H9 (cell line): ENCODE measurements at regions not wholly inside any gene's neighbourhood (a gene's known extent, or its start where the extent isn't known, plus 50 kb on each side); places are given as distances from the start of the nearest gene placed in this dataset.

ENCODE experiments used
- DNase-seq: peaks from one replicate; pipeline ENCODE4 v3.0.0-alpha.2; 2017
- H2AFZ ChIP-seq: one replicate; pipeline ENCODE4 v1.6.1; 2013; ENCODE audit warnings: mild to moderate bottlenecking, low read length, control low read depth, moderate library complexity
- H2AK5ac ChIP-seq: 2 replicates; pipeline ENCODE4 v1.6.1; 2013; ENCODE audit warnings: low read length, control low read depth, mixed read lengths; ENCODE audit not compliant: insufficient read length
- H2BK120ac ChIP-seq: one replicate; pipeline ENCODE4 v1.6.1; 2013; ENCODE audit warnings: low read depth, mild to moderate bottlenecking, low read length, control low read depth, inconsistent platforms; ENCODE audit not compliant: poor library complexity, severe bottlenecking
- H2BK12ac ChIP-seq: 2 replicates; pipeline ENCODE4 v1.6.1; 2013; ENCODE audit warnings: low read length, control low read depth, mixed read lengths, low read depth; ENCODE audit not compliant: insufficient read length
- H2BK15ac ChIP-seq: 2 replicates; pipeline ENCODE4 v1.6.1; 2013; ENCODE audit warnings: low read depth, low read length, control low read depth
- H2BK20ac ChIP-seq: one replicate; pipeline ENCODE4 v1.6.1; 2013; ENCODE audit warnings: low read depth, mild to moderate bottlenecking, low read length, control low read depth, inconsistent platforms; ENCODE audit not compliant: poor library complexity, severe bottlenecking
- H2BK5ac ChIP-seq: 2 replicates; pipeline ENCODE4 v1.6.1; 2013; ENCODE audit warnings: low read length, control low read depth, mixed read lengths; ENCODE audit not compliant: insufficient read length
- H3K14ac ChIP-seq: 2 replicates; pipeline ENCODE4 v1.6.1; 2013; ENCODE audit warnings: low read length, control low read depth; ENCODE audit not compliant: insufficient read depth
- H3K18ac ChIP-seq: 2 replicates; pipeline ENCODE4 v1.6.1; 2013; ENCODE audit warnings: low read depth, mild to moderate bottlenecking, mixed read lengths, low read length, control low read depth; ENCODE audit not compliant: insufficient read length
- H3K23ac ChIP-seq: 2 replicates; pipeline ENCODE4 v1.6.1; 2013; ENCODE audit warnings: low read length, control low read depth, mixed read lengths, low read depth; ENCODE audit not compliant: insufficient read length
- H3K23me2 ChIP-seq: 2 replicates; pipeline ENCODE4 v1.6.1; 2013; ENCODE audit warnings: low read depth, mild to moderate bottlenecking, mixed read lengths, low read length, control low read depth; ENCODE audit not compliant: insufficient read length, poor library complexity, severe bottlenecking
- H3K27ac ChIP-seq: 2 replicates; pipeline ENCODE4 v1.5.1; 2013; ENCODE audit warnings: low read length, control low read depth, mixed read lengths, low read depth; ENCODE audit not compliant: insufficient read length
- H3K27me3 ChIP-seq: 2 replicates; pipeline ENCODE4 v1.6.1; 2013; ENCODE audit warnings: low read length, control low read depth, inconsistent platforms; ENCODE audit not compliant: insufficient read depth
- H3K4ac ChIP-seq: 2 replicates; pipeline ENCODE4 v1.6.1; 2013; ENCODE audit warnings: low read depth, mild to moderate bottlenecking, control low read depth, inconsistent platforms, low read length, moderate library complexity
- H3K4me1 ChIP-seq: 2 replicates; pipeline ENCODE4 v1.6.1; 2013; ENCODE audit warnings: low read length, control low read depth, inconsistent platforms; ENCODE audit not compliant: insufficient read depth
- H3K4me2 ChIP-seq: 2 replicates; pipeline ENCODE4 v1.6.1; 2013; ENCODE audit warnings: low read length, control low read depth, mixed read lengths; ENCODE audit not compliant: insufficient read length, insufficient read depth
- H3K56ac ChIP-seq: 2 replicates; pipeline ENCODE4 v1.6.1; 2013; ENCODE audit warnings: low read depth, mild to moderate bottlenecking, mixed read lengths, low read length, control low read depth; ENCODE audit not compliant: insufficient read length
- H3K79me1 ChIP-seq: 2 replicates; pipeline ENCODE4 v1.6.1; 2013; ENCODE audit warnings: low read depth, mild to moderate bottlenecking, moderate library complexity, low read length, control low read depth, inconsistent platforms; ENCODE audit not compliant: insufficient read depth, poor library complexity, severe bottlenecking
- H3K79me2 ChIP-seq: 2 replicates; pipeline ENCODE4 v1.6.1; 2013; ENCODE audit warnings: low read length, control low read depth, inconsistent platforms; ENCODE audit not compliant: insufficient read depth
- H3K9ac ChIP-seq: 2 replicates; pipeline ENCODE4 v1.6.1; 2013; ENCODE audit warnings: low read length, control low read depth, mixed read lengths; ENCODE audit not compliant: insufficient read length; ENCODE audit errors: extremely low read depth
- H3K9me3 ChIP-seq: one replicate; pipeline ENCODE4 v1.6.1; 2013; ENCODE audit warnings: low read depth, low read length, inconsistent platforms; ENCODE audit not compliant: control insufficient read depth
- H3T11ph ChIP-seq: one replicate; pipeline ENCODE4 v1.6.1; 2013; ENCODE audit warnings: mild to moderate bottlenecking, low read length, control low read depth, inconsistent platforms
- H4K20me1 ChIP-seq: one replicate; pipeline ENCODE4 v1.6.1; 2013; ENCODE audit not compliant: control insufficient read depth, insufficient read length, insufficient read depth
- H4K5ac ChIP-seq: 2 replicates; pipeline ENCODE4 v1.6.1; 2013; ENCODE audit warnings: low read depth, mild to moderate bottlenecking, mixed read lengths, low read length, control low read depth; ENCODE audit not compliant: insufficient read length
- H4K8ac ChIP-seq: replicated peaks from 2 replicates; pipeline ENCODE4 v1.6.1; 2013; ENCODE audit warnings: low read length, control low read depth, mixed read lengths, low read depth; ENCODE audit not compliant: insufficient read length
- H4K91ac ChIP-seq: 2 replicates; pipeline ENCODE4 v1.6.1; 2013; ENCODE audit warnings: low read depth, mild to moderate bottlenecking, moderate library complexity, mixed read lengths, low read length, control low read depth; ENCODE audit not compliant: insufficient read length
- H3K27ac Mint-ChIP-seq, 3 experiments: 2 replicates in 2 of 3; 3 replicates in 1 of 3; pipeline ENCODE4 v1.8.0; 2020 to 2021; ENCODE audit warnings: mixed read lengths in 3 of 3, mild to moderate bottlenecking in 1 of 3, moderate library complexity in 1 of 3
- H3K27me3 Mint-ChIP-seq: 2 replicates; pipeline ENCODE4 v1.8.0; 2021; ENCODE audit warnings: low read depth, mild to moderate bottlenecking, moderate library complexity, mixed read lengths
- H3K36me3 Mint-ChIP-seq, 3 experiments: 2 replicates in 2 of 3; 3 replicates in 1 of 3; pipeline ENCODE4 v1.8.0; 2020 to 2021; ENCODE audit warnings: low read depth in 3 of 3, mixed read lengths in 3 of 3; ENCODE audit not compliant: insufficient read depth in 1 of 3
- H3K4me1 Mint-ChIP-seq, 2 experiments: 2 replicates each; pipeline ENCODE4 v1.8.0; 2020; ENCODE audit warnings: mixed read lengths in 2 of 2
- H3K4me3 Mint-ChIP-seq, 2 experiments: 2 replicates in 1 of 2; 3 replicates in 1 of 2; pipeline ENCODE4 v1.8.0; 2020 to 2021; ENCODE audit warnings: mild to moderate bottlenecking in 2 of 2, mixed read lengths in 2 of 2, moderate library complexity in 1 of 2
- H3K9me3 Mint-ChIP-seq, 2 experiments: 2 replicates in 1 of 2; 3 replicates in 1 of 2; pipeline ENCODE4 v1.8.0; 2020; ENCODE audit warnings: mild to moderate bottlenecking in 2 of 2, mixed read lengths in 2 of 2, moderate library complexity in 1 of 2
- WGBS: extraction: QIAGEN DNeasy Blood & Tissue Kit; methylation state at CpG from one replicate; pipeline ENCODE4 v1.1.7; 2013; ENCODE audit warnings: missing lambda C conversion rate, low lambda C conversion rate, mixed read lengths; ENCODE audit not compliant: insufficient read length; ENCODE audit errors: extremely low coverage; 5-methylcytosine and 5-hydroxymethylcytosine counted together
- TF ChIP-seq, protein P1 (sequence below): fragments of 200-600 bp; sonication (generic); conservative IDR thresholded peaks from 3 replicates; pipeline ENCODE4 v1.8.0; 2021; ENCODE audit warnings: antibody characterized with exemption, mild to moderate bottlenecking

DNA sequence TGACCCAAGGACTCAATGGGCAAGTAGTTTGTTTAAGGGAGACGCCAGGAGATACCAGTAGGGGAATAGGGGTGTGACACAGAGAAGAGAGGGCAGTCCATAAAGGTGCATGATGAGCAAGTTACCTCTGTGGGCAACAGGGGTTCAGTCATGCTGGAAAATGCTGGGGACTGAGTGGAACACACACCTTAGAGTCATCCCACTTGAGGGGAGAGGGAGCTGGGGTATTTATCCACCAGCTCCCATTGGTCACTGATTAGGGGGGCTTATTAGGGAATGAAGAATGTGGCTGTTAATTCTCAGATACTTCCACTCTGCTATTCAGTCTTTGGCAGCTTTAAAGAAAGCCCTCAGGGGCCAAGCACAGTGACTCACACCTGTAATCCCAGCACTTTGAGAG lies 67.5 kb upstream of the MRI1 start:
- no peak overlapping the region for H3K27ac ChIP-seq
- H3K4me3 Mint-ChIP-seq, result no peak overlapping the region
- no peak overlapping the region for H3K18ac ChIP-seq
- H2BK5ac ChIP-seq, result no peak overlapping the region
- TF ChIP-seq, protein P1, sequence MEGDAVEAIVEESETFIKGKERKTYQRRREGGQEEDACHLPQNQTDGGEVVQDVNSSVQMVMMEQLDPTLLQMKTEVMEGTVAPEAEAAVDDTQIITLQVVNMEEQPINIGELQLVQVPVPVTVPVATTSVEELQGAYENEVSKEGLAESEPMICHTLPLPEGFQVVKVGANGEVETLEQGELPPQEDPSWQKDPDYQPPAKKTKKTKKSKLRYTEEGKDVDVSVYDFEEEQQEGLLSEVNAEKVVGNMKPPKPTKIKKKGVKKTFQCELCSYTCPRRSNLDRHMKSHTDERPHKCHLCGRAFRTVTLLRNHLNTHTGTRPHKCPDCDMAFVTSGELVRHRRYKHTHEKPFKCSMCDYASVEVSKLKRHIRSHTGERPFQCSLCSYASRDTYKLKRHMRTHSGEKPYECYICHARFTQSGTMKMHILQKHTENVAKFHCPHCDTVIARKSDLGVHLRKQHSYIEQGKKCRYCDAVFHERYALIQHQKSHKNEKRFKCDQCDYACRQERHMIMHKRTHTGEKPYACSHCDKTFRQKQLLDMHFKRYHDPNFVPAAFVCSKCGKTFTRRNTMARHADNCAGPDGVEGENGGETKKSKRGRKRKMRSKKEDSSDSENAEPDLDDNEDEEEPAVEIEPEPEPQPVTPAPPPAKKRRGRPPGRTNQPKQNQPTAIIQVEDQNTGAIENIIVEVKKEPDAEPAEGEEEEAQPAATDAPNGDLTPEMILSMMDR, result no peak
- no peaks in the 10 kb centered on the region for H3K9me3 ChIP-seq
- WGBS, result no CpG with 5 or more reads among the region's 1 CpG
- no peak overlapping the region for H3T11ph ChIP-seq
- H3K4me2 ChIP-seq, result no peak overlapping the region
- no peaks in the 10 kb centered on the region for H3K79me1 ChIP-seq
- no peak overlapping the region for H3K56ac ChIP-seq
- H3K27me3 Mint-ChIP-seq, result peaks cover 12% of the 10 kb centered on the region
- no peak overlapping the region for H3K23ac ChIP-seq
- no peak for DNase-seq
- no peaks in the 10 kb centered on the region for H4K20me1 ChIP-seq
- H3K23me2 ChIP-seq, result no peaks in the 10 kb centered on the region
- H4K8ac ChIP-seq, result no peak overlapping the region
- H2BK12ac ChIP-seq, result no peak overlapping the region
- H3K9me3 Mint-ChIP-seq, result peaks cover 6% of the 10 kb centered on the region in 2 experiments; a peak in 4 of 5 replicates
- H3K9ac ChIP-seq, result no peak overlapping the region
- no peak overlapping the region for H3K14ac ChIP-seq
- H3K36me3 Mint-ChIP-seq, result no peaks in the 10 kb centered on the region; a peak in 1 of 7 replicates
- H3K27ac Mint-ChIP-seq, result no peak overlapping the region
- no peak overlapping the region for H3K4ac ChIP-seq
- H2BK120ac ChIP-seq, result no peak overlapping the region
- no peak overlapping the region for H2BK20ac ChIP-seq
- H2BK15ac ChIP-seq, result no peak overlapping the region
- H3K27me3 ChIP-seq, result no peaks in the 10 kb centered on the region
- no peak overlapping the region for H4K91ac ChIP-seq
- H3K4me1 Mint-ChIP-seq, result no peaks in the 10 kb centered on the region
- no peaks in the 10 kb centered on the region for H3K79me2 ChIP-seq
- no peaks in the 10 kb centered on the region for H3K4me1 ChIP-seq
- no peak overlapping the region for H2AFZ ChIP-seq
- H4K5ac ChIP-seq, result no peak overlapping the region
- H2AK5ac ChIP-seq, result no peak overlapping the region
